H9 (cell line): ENCODE measurements at regions not wholly inside any gene's neighbourhood (a gene's known extent, or its start where the extent isn't known, plus 50 kb on each side); places are given as distances from the start of the nearest gene placed in this dataset.

Source experiments
- DNase-seq: peaks from one replicate; pipeline ENCODE4 v3.0.0-alpha.2; 2017
- H2AFZ ChIP-seq: one replicate; pipeline ENCODE4 v1.6.1; 2013; ENCODE audit warnings: mild to moderate bottlenecking, low read length, control low read depth, moderate library complexity
- H2AK5ac ChIP-seq: 2 replicates; pipeline ENCODE4 v1.6.1; 2013; ENCODE audit warnings: low read length, control low read depth, mixed read lengths; ENCODE audit not compliant: insufficient read length
- H2BK120ac ChIP-seq: one replicate; pipeline ENCODE4 v1.6.1; 2013; ENCODE audit warnings: low read depth, mild to moderate bottlenecking, low read length, control low read depth, inconsistent platforms; ENCODE audit not compliant: poor library complexity, severe bottlenecking
- H2BK12ac ChIP-seq: 2 replicates; pipeline ENCODE4 v1.6.1; 2013; ENCODE audit warnings: low read length, control low read depth, mixed read lengths, low read depth; ENCODE audit not compliant: insufficient read length
- H2BK15ac ChIP-seq: 2 replicates; pipeline ENCODE4 v1.6.1; 2013; ENCODE audit warnings: low read depth, low read length, control low read depth
- H2BK20ac ChIP-seq: one replicate; pipeline ENCODE4 v1.6.1; 2013; ENCODE audit warnings: low read depth, mild to moderate bottlenecking, low read length, control low read depth, inconsistent platforms; ENCODE audit not compliant: poor library complexity, severe bottlenecking
- H2BK5ac ChIP-seq: 2 replicates; pipeline ENCODE4 v1.6.1; 2013; ENCODE audit warnings: low read length, control low read depth, mixed read lengths; ENCODE audit not compliant: insufficient read length
- H3K14ac ChIP-seq: 2 replicates; pipeline ENCODE4 v1.6.1; 2013; ENCODE audit warnings: low read length, control low read depth; ENCODE audit not compliant: insufficient read depth
- H3K18ac ChIP-seq: 2 replicates; pipeline ENCODE4 v1.6.1; 2013; ENCODE audit warnings: low read depth, mild to moderate bottlenecking, mixed read lengths, low read length, control low read depth; ENCODE audit not compliant: insufficient read length
- H3K23ac ChIP-seq: 2 replicates; pipeline ENCODE4 v1.6.1; 2013; ENCODE audit warnings: low read length, control low read depth, mixed read lengths, low read depth; ENCODE audit not compliant: insufficient read length
- H3K23me2 ChIP-seq: 2 replicates; pipeline ENCODE4 v1.6.1; 2013; ENCODE audit warnings: low read depth, mild to moderate bottlenecking, mixed read lengths, low read length, control low read depth; ENCODE audit not compliant: insufficient read length, poor library complexity, severe bottlenecking
- H3K27ac ChIP-seq: 2 replicates; pipeline ENCODE4 v1.5.1; 2013; ENCODE audit warnings: low read length, control low read depth, mixed read lengths, low read depth; ENCODE audit not compliant: insufficient read length
- H3K27me3 ChIP-seq: 2 replicates; pipeline ENCODE4 v1.6.1; 2013; ENCODE audit warnings: low read length, control low read depth, inconsistent platforms; ENCODE audit not compliant: insufficient read depth
- H3K4ac ChIP-seq: 2 replicates; pipeline ENCODE4 v1.6.1; 2013; ENCODE audit warnings: low read depth, mild to moderate bottlenecking, control low read depth, inconsistent platforms, low read length, moderate library complexity
- H3K4me1 ChIP-seq: 2 replicates; pipeline ENCODE4 v1.6.1; 2013; ENCODE audit warnings: low read length, control low read depth, inconsistent platforms; ENCODE audit not compliant: insufficient read depth
- H3K4me2 ChIP-seq: 2 replicates; pipeline ENCODE4 v1.6.1; 2013; ENCODE audit warnings: low read length, control low read depth, mixed read lengths; ENCODE audit not compliant: insufficient read length, insufficient read depth
- H3K56ac ChIP-seq: 2 replicates; pipeline ENCODE4 v1.6.1; 2013; ENCODE audit warnings: low read depth, mild to moderate bottlenecking, mixed read lengths, low read length, control low read depth; ENCODE audit not compliant: insufficient read length
- H3K79me1 ChIP-seq: 2 replicates; pipeline ENCODE4 v1.6.1; 2013; ENCODE audit warnings: low read depth, mild to moderate bottlenecking, moderate library complexity, low read length, control low read depth, inconsistent platforms; ENCODE audit not compliant: insufficient read depth, poor library complexity, severe bottlenecking
- H3K79me2 ChIP-seq: 2 replicates; pipeline ENCODE4 v1.6.1; 2013; ENCODE audit warnings: low read length, control low read depth, inconsistent platforms; ENCODE audit not compliant: insufficient read depth
- H3K9ac ChIP-seq: 2 replicates; pipeline ENCODE4 v1.6.1; 2013; ENCODE audit warnings: low read length, control low read depth, mixed read lengths; ENCODE audit not compliant: insufficient read length; ENCODE audit errors: extremely low read depth
- H3K9me3 ChIP-seq: one replicate; pipeline ENCODE4 v1.6.1; 2013; ENCODE audit warnings: low read depth, low read length, inconsistent platforms; ENCODE audit not compliant: control insufficient read depth
- H3T11ph ChIP-seq: one replicate; pipeline ENCODE4 v1.6.1; 2013; ENCODE audit warnings: mild to moderate bottlenecking, low read length, control low read depth, inconsistent platforms
- H4K20me1 ChIP-seq: one replicate; pipeline ENCODE4 v1.6.1; 2013; ENCODE audit not compliant: control insufficient read depth, insufficient read length, insufficient read depth
- H4K5ac ChIP-seq: 2 replicates; pipeline ENCODE4 v1.6.1; 2013; ENCODE audit warnings: low read depth, mild to moderate bottlenecking, mixed read lengths, low read length, control low read depth; ENCODE audit not compliant: insufficient read length
- H4K8ac ChIP-seq: replicated peaks from 2 replicates; pipeline ENCODE4 v1.6.1; 2013; ENCODE audit warnings: low read length, control low read depth, mixed read lengths, low read depth; ENCODE audit not compliant: insufficient read length
- H4K91ac ChIP-seq: 2 replicates; pipeline ENCODE4 v1.6.1; 2013; ENCODE audit warnings: low read depth, mild to moderate bottlenecking, moderate library complexity, mixed read lengths, low read length, control low read depth; ENCODE audit not compliant: insufficient read length
- H3K27ac Mint-ChIP-seq, 3 experiments: 2 replicates in 2 of 3; 3 replicates in 1 of 3; pipeline ENCODE4 v1.8.0; 2020 to 2021; ENCODE audit warnings: mixed read lengths in 3 of 3, mild to moderate bottlenecking in 1 of 3, moderate library complexity in 1 of 3
- H3K27me3 Mint-ChIP-seq: 2 replicates; pipeline ENCODE4 v1.8.0; 2021; ENCODE audit warnings: low read depth, mild to moderate bottlenecking, moderate library complexity, mixed read lengths
- H3K36me3 Mint-ChIP-seq, 3 experiments: 2 replicates in 2 of 3; 3 replicates in 1 of 3; pipeline ENCODE4 v1.8.0; 2020 to 2021; ENCODE audit warnings: low read depth in 3 of 3, mixed read lengths in 3 of 3; ENCODE audit not compliant: insufficient read depth in 1 of 3
- H3K4me1 Mint-ChIP-seq, 2 experiments: 2 replicates each; pipeline ENCODE4 v1.8.0; 2020; ENCODE audit warnings: mixed read lengths in 2 of 2
- H3K4me3 Mint-ChIP-seq, 2 experiments: 2 replicates in 1 of 2; 3 replicates in 1 of 2; pipeline ENCODE4 v1.8.0; 2020 to 2021; ENCODE audit warnings: mild to moderate bottlenecking in 2 of 2, mixed read lengths in 2 of 2, moderate library complexity in 1 of 2
- H3K9me3 Mint-ChIP-seq, 2 experiments: 2 replicates in 1 of 2; 3 replicates in 1 of 2; pipeline ENCODE4 v1.8.0; 2020; ENCODE audit warnings: mild to moderate bottlenecking in 2 of 2, mixed read lengths in 2 of 2, moderate library complexity in 1 of 2
- WGBS: extraction: QIAGEN DNeasy Blood & Tissue Kit; methylation state at CpG from one replicate; pipeline ENCODE4 v1.1.7; 2013; ENCODE audit warnings: missing lambda C conversion rate, low lambda C conversion rate, mixed read lengths; ENCODE audit not compliant: insufficient read length; ENCODE audit errors: extremely low coverage; 5-methylcytosine and 5-hydroxymethylcytosine counted together
- TF ChIP-seq, protein P1 (sequence below): fragments of 200-600 bp; sonication (generic); conservative IDR thresholded peaks from 3 replicates; pipeline ENCODE4 v1.8.0; 2021; ENCODE audit warnings: antibody characterized with exemption, mild to moderate bottlenecking

DNA sequence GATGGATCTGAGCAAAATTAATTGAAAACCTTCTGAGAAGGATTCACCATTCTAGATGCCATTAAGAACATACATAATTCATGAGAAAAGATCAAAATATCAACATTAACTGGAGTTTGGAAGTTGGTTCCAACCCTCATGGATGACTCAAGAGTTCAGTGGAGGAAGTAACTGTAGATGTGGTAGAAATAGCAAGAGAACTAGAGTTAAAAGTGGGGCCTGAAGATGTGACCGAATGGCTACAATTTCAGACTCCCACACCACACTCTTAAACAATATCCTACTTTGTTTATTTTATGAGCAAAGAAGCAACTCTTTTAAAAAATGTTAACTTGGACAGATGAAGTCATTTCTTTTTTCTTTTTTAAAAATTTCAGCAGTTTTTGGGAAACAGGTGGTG is 354.3 kb downstream of the KLF12 start:
- no peak overlapping the region for H3K4me3 Mint-ChIP-seq
- Histone ChIP-seq H3K4ac (no peak overlapping the region), H2BK20ac (no peak overlapping the region), H3K27ac (no peak overlapping the region), H2AFZ (no peak overlapping the region), H4K91ac (no peak overlapping the region), H3K9ac (no peak overlapping the region), H4K5ac (no peak overlapping the region), H3K18ac (no peak overlapping the region), H3K23me2 (no peaks in the 10 kb centered on the region), H3K56ac (no peak overlapping the region), H3K14ac (no peak overlapping the region), H4K8ac (no peak overlapping the region), H3K4me2 (no peak overlapping the region), H3K9me3 (no peaks in the 10 kb centered on the region), H3K4me1 (no peaks in the 10 kb centered on the region; the same call in 1 of the 2 replicates), H2AK5ac (no peak overlapping the region), H2BK120ac (no peak overlapping the region), H3K23ac (no peak overlapping the region), H3K79me2 (no peaks in the 10 kb centered on the region), H2BK15ac (no peak overlapping the region), H2BK5ac (no peak overlapping the region), H3K27me3 (no peaks in the 10 kb centered on the region), H3K79me1 (no peaks in the 10 kb centered on the region), H4K20me1 (no peaks in the 10 kb centered on the region), H3T11ph (no peak overlapping the region), H2BK12ac (no peak overlapping the region)
- no peaks in the 10 kb centered on the region for H3K9me3 Mint-ChIP-seq
- TF ChIP-seq, protein P1, sequence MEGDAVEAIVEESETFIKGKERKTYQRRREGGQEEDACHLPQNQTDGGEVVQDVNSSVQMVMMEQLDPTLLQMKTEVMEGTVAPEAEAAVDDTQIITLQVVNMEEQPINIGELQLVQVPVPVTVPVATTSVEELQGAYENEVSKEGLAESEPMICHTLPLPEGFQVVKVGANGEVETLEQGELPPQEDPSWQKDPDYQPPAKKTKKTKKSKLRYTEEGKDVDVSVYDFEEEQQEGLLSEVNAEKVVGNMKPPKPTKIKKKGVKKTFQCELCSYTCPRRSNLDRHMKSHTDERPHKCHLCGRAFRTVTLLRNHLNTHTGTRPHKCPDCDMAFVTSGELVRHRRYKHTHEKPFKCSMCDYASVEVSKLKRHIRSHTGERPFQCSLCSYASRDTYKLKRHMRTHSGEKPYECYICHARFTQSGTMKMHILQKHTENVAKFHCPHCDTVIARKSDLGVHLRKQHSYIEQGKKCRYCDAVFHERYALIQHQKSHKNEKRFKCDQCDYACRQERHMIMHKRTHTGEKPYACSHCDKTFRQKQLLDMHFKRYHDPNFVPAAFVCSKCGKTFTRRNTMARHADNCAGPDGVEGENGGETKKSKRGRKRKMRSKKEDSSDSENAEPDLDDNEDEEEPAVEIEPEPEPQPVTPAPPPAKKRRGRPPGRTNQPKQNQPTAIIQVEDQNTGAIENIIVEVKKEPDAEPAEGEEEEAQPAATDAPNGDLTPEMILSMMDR, result no peak
- H3K27ac Mint-ChIP-seq, result no peak overlapping the region
- peaks cover 0 to 5% of the 10 kb centered on the region in 2 experiments; a peak in 1 of 4 replicates for H3K4me1 Mint-ChIP-seq
- no peaks in the 10 kb centered on the region for H3K27me3 Mint-ChIP-seq
- DNase-seq, result no peak
- no CpG with 5 or more reads among the region's 1 CpG for WGBS
- H3K36me3 Mint-ChIP-seq, result peaks cover 0 to 2% (median 0%) of the 10 kb centered on the region in 3 experiments; a peak in 3 of 7 replicates
